ENCODE measurements at regions not wholly inside any gene's neighbourhood (a gene's known extent, or its start where the extent isn't known, plus 50 kb on each side); places are given as distances from the start of the nearest gene placed in this dataset.
A peak's percentile ranks its signal among the peaks of the same experiment; 100 is the strongest.

GRCh38 chr4:163988865-163989264 lies 494.4 kb downstream of the TMA16 start:
- DNase-seq (ENCODE audit: low spot score), result no peak
- no peak for TF ChIP-seq CTCF (IDR thresholded peaks at IDR 0.05; ENCODE audit: extremely low read depth, missing control alignments)

GRCh38 chr4:163991298-163991865 lies 496.9 kb downstream of the TMA16 start:
- TF ChIP-seq CTCF (IDR thresholded peaks at IDR 0.05; ENCODE audit: extremely low read depth, missing control alignments), result no peak
- no peak for DNase-seq (ENCODE audit: low spot score)

- no peak for TF ChIP-seq CTCF (IDR thresholded peaks at IDR 0.05; ENCODE audit: extremely low read depth, missing control alignments)
- DNase-seq (ENCODE audit: low spot score), result no peak
Measured at GRCh38 chr4:164009435-164009834, 514.9 kb downstream of the TMA16 start.

- no peak for TF ChIP-seq CTCF (IDR thresholded peaks at IDR 0.05; ENCODE audit: extremely low read depth, missing control alignments)
- DNase-seq (ENCODE audit: low spot score), result no peak
Measured at GRCh38 chr4:164011791-164012190, 517.3 kb downstream of the TMA16 start.

GRCh38 chr4:164012396-164013027 lies 518.0 kb downstream of the TMA16 start:
- no peak for TF ChIP-seq CTCF (IDR thresholded peaks at IDR 0.05; ENCODE audit: extremely low read depth, missing control alignments)
- peak; percentile 3 for DNase-seq (ENCODE audit: low spot score)

GRCh38 chr4:164021947-164022346 lies 527.5 kb downstream of the TMA16 start:
- DNase-seq (ENCODE audit: low spot score), result no peak
- TF ChIP-seq CTCF (IDR thresholded peaks at IDR 0.05; ENCODE audit: extremely low read depth, missing control alignments), result no peak

GRCh38 chr4:164023214-164023613 lies 528.7 kb downstream of the TMA16 start:
- no peak for TF ChIP-seq CTCF (IDR thresholded peaks at IDR 0.05; ENCODE audit: extremely low read depth, missing control alignments)
- DNase-seq (ENCODE audit: low spot score), result no peak
